HCT116 (cell line): ENCODE measurements at regions not wholly inside any gene's neighbourhood (a gene's known extent, or its start where the extent isn't known, plus 50 kb on each side); places are given as distances from the start of the nearest gene placed in this dataset.

Experiments used
- CTCF ChIP-seq, 3 experiments: fragments of 200-600 bp in 1 of 3; sonication (generic) in 1 of 3; IDR thresholded peaks in 2 of 3; conservative IDR thresholded peaks in 1 of 3; 2 replicates each; pipeline ENCODE4 v1.5.1; 2012 to 2017; ENCODE audit warnings: low read depth in 2 of 3, low read length in 2 of 3, antibody characterized with exemption in 1 of 3, borderline replicate concordance in 1 of 3, control low read depth in 1 of 3, mild to moderate bottlenecking in 1 of 3, mixed read lengths in 1 of 3, mixed run types in 1 of 3, moderate library complexity in 1 of 3; ENCODE audit not compliant: insufficient read depth in 1 of 3
- EZH2 ChIP-seq: fragments of 200-600 bp; sonication (generic); IDR thresholded peaks from 2 replicates; pipeline ENCODE4 v1.6.1; 2017; ENCODE audit warnings: antibody characterized with exemption, mixed run types
- JUND ChIP-seq: IDR thresholded peaks from 2 replicates; pipeline ENCODE4 v1.6.1; 2012
- MAX ChIP-seq: IDR thresholded peaks from 2 replicates; pipeline ENCODE4 v1.6.1; 2012
- POLR2A ChIP-seq: IDR thresholded peaks from 2 replicates; pipeline ENCODE4 v1.7.0; 2011; ENCODE audit warnings: borderline replicate concordance; ENCODE audit not compliant: insufficient read depth, insufficient read length; ENCODE audit errors: extremely low read depth
- RAD21 ChIP-seq: IDR thresholded peaks from 2 replicates; pipeline ENCODE4 v1.6.1; 2012; ENCODE audit warnings: low read depth, mild to moderate bottlenecking
- SIN3A ChIP-seq: IDR thresholded peaks from 2 replicates; pipeline ENCODE4 v1.6.1; 2012; ENCODE audit warnings: low read depth
- SP1 ChIP-seq: IDR thresholded peaks from 2 replicates; pipeline ENCODE4 v1.6.1; 2012; ENCODE audit warnings: low read depth

- TF ChIP-seq MAX (no peak), POLR2A (no peak), JUND (no peak), CTCF (IDR thresholded peaks at IDR 0.05 in 2 of 3, conservative IDR thresholded peaks at IDR 0.05 in 1 of 3; ENCODE audit: borderline replicate concordance in 1 of 3, insufficient read depth in 1 of 3, low read depth in 2 of 3, low read length in 2 of 3) (no peak), RAD21 (no peak), EZH2 (no peak), SP1 (no peak), SIN3A (no peak)
These were observed 610.6 kb upstream of the DIPK2B start for GRCh38 chrX:45811326-45811725.
